BLaER1 treated with 17β-estradiol and CSF1 and Interleukin-3, amounts not matched to agents 10 nM and 100 nM (cell line): ENCODE measurements at regions not wholly inside any gene's neighbourhood (a gene's known extent, or its start where the extent isn't known, plus 50 kb on each side); places are given as distances from the start of the nearest gene placed in this dataset.

Experiments used
- H3K27ac ChIP-seq, 11 experiments: shearing (Covaris generic); formaldehyde crosslinking; 2 replicates each; pipeline ENCODE4 v1.8.1; 2022
- H3K27me3 ChIP-seq, 11 experiments: shearing (Covaris generic); formaldehyde crosslinking; 2 replicates each; pipeline ENCODE4 v1.8.1; 2022
- H3K36me3 ChIP-seq, 11 experiments: shearing (Covaris generic); formaldehyde crosslinking; 2 replicates each; pipeline ENCODE4 v1.8.1; 2022
- H3K4me1 ChIP-seq, 10 experiments: shearing (Covaris generic); formaldehyde crosslinking; 2 replicates each; pipeline ENCODE4 v1.8.1; 2022
- H3K4me2 ChIP-seq, 11 experiments: shearing (Covaris generic); formaldehyde crosslinking; 2 replicates each; pipeline ENCODE4 v1.8.1; 2022
- H3K4me3 ChIP-seq, 10 experiments: shearing (Covaris generic); formaldehyde crosslinking; 2 replicates each; pipeline ENCODE4 v1.8.1; 2022
- H3K9ac ChIP-seq, 11 experiments: shearing (Covaris generic); formaldehyde crosslinking; 2 replicates each; pipeline ENCODE4 v1.8.1; 2022
- H3K9me3 ChIP-seq, 11 experiments: shearing (Covaris generic); formaldehyde crosslinking; replicated peaks in 1 of 11; 2 replicates each; pipeline ENCODE4 v1.8.1; 2022
- H4K20me1 ChIP-seq, 11 experiments: shearing (Covaris generic); formaldehyde crosslinking; 2 replicates each; pipeline ENCODE4 v1.8.1; 2022
- Cebpa-rat ChIP-seq, 11 experiments: shearing (Covaris generic); IDR thresholded peaks; 2 replicates each; pipeline ENCODE4 v1.8.1; 2022

DNA sequence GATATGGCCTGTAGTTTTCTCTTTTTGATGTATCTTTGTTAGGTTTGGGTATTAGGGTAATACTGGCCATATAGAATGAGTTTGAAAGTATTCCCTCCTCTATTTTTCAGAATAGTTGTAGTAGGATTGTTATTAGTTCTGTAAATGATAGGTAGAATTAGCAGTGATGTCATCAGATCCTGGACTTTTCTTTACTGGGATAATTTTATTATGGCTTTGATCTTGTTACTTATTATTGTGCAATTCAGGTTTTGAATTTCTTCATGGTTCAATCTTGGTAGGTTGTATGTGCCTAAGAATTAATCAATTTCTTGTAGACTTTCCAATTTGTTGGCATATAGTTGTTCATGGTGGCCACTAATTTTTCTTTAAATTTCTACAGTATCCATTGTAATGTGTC, 916.6 kb downstream of the CCDC85A start:
- H3K27me3 ChIP-seq, result no peaks in the 10 kb centered on the region
- TF ChIP-seq Cebpa-rat (IDR thresholded peaks at IDR 0.05), result no peak
- H3K36me3 ChIP-seq, result no peaks in the 10 kb centered on the region
- no peaks in the 10 kb centered on the region for H3K4me1 ChIP-seq
- no peak overlapping the region for H3K27ac ChIP-seq
- no peak overlapping the region for H3K9ac ChIP-seq
- H4K20me1 ChIP-seq, result no peaks in the 10 kb centered on the region
- no peaks in the 10 kb centered on the region; a peak in 1 of 22 replicates for H3K9me3 ChIP-seq
- H3K4me2 ChIP-seq, result no peak overlapping the region
- H3K4me3 ChIP-seq, result no peak overlapping the region

DNA sequence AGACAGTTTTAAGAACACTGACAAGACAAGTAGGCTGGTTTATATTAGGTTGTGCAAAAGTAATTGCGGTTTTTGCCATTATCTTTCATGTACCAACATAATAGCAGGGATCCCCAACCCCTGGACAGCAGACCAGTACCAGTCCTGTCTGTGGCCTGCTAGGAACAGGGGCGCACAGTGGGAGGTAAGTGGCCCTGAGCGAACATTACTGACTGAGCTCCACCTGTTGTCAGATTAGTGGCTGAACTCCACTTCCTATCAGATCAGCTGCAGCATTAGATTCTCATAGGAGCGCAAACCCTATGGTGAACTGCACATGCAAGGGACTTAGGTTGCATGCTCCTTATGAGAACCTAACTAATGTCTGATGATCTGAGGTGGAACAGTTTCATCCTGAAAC, 921.9 kb downstream of the CCDC85A start:
- Histone ChIP-seq H3K9me3 (peaks cover 9 to 19% (median 15%) of the 10 kb centered on the region in 11 experiments; a peak in 18 of 22 replicates), H3K4me2 (no peak overlapping the region), H3K4me3 (no peak overlapping the region), H3K36me3 (no peaks in the 10 kb centered on the region), H4K20me1 (no peaks in the 10 kb centered on the region), H3K27me3 (no peaks in the 10 kb centered on the region), H3K9ac (no peak overlapping the region), H3K4me1 (peaks cover 0 to 9% (median 0%) of the 10 kb centered on the region in 10 experiments; a peak in 4 of 20 replicates), H3K27ac (no peak overlapping the region)
- TF ChIP-seq Cebpa-rat (IDR thresholded peaks at IDR 0.05), result no peak

DNA sequence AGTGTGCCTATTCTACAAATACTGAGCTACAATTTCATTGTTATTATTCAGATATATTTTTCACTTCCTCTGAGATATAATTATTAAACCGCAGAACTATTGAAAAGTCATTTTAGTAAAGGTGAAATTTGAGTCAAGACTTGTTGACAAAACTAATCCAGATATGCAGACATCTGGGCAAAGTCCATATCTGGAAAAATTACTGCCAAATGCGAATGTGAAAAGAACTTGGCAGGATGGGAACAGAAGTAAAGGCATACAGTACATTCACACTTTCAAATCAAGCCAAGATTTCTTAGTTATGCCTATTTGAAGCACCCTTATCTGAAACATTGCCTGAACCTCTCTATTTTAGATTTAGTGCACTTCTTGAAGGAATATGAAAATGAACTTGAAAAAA, 923.6 kb downstream of the CCDC85A start:
- Histone ChIP-seq H3K4me2 (no peak overlapping the region), H3K9ac (no peak overlapping the region), H3K9me3 (peaks cover 9 to 24% (median 15%) of the 10 kb centered on the region in 11 experiments; a peak in 18 of 22 replicates), H3K4me3 (no peak overlapping the region), H4K20me1 (no peaks in the 10 kb centered on the region), H3K4me1 (peaks cover 0 to 9% (median 0%) of the 10 kb centered on the region in 10 experiments; a peak in 4 of 20 replicates), H3K36me3 (no peaks in the 10 kb centered on the region), H3K27ac (no peak overlapping the region), H3K27me3 (no peaks in the 10 kb centered on the region)
- no peak for TF ChIP-seq Cebpa-rat (IDR thresholded peaks at IDR 0.05)

GRCh38 chr2:57111531-57111930, 927.7 kb downstream of the CCDC85A start:
- Histone ChIP-seq H3K4me1 (peaks cover 0 to 9% (median 0%) of the 10 kb centered on the region in 10 experiments; a peak in 4 of 20 replicates), H3K27me3 (no peaks in the 10 kb centered on the region), H3K27ac (no peak overlapping the region), H3K4me2 (no peak overlapping the region), H3K9ac (no peak overlapping the region), H3K36me3 (no peaks in the 10 kb centered on the region), H3K9me3 (peaks cover 9 to 24% (median 15%) of the 10 kb centered on the region in 11 experiments; a peak in 18 of 22 replicates), H4K20me1 (no peaks in the 10 kb centered on the region), H3K4me3 (no peak overlapping the region)
- TF ChIP-seq Cebpa-rat (IDR thresholded peaks at IDR 0.05), result no peak

GRCh38 chr2:57119141-57119540, 927.5 kb upstream of the VRK2 start:
- Histone ChIP-seq H3K4me3 (no peak overlapping the region), H3K27ac (no peak overlapping the region), H3K9ac (no peak overlapping the region), H3K27me3 (no peaks in the 10 kb centered on the region), H4K20me1 (no peaks in the 10 kb centered on the region), H3K9me3 (no peaks in the 10 kb centered on the region), H3K4me2 (no peak overlapping the region), H3K36me3 (no peaks in the 10 kb centered on the region), H3K4me1 (no peaks in the 10 kb centered on the region)
- no peak for TF ChIP-seq Cebpa-rat (IDR thresholded peaks at IDR 0.05)

- Histone ChIP-seq H3K4me1 (peaks cover 0 to 10% (median 5%) of the 10 kb centered on the region in 10 experiments; a peak in 11 of 20 replicates), H3K9ac (no peak overlapping the region), H3K4me2 (peak overlapping the region in 7 of 11 experiments; percentile 11 to 35 (median 31); a peak in 7 of 22 replicates), H3K27me3 (no peaks in the 10 kb centered on the region), H4K20me1 (no peaks in the 10 kb centered on the region), H3K4me3 (no peak overlapping the region), H3K36me3 (no peaks in the 10 kb centered on the region), H3K9me3 (no peaks in the 10 kb centered on the region), H3K27ac (no peak overlapping the region)
- TF ChIP-seq Cebpa-rat (IDR thresholded peaks at IDR 0.05), result no peak
These were observed 920.2 kb upstream of the VRK2 start for GRCh38 chr2:57126410-57126809.

DNA sequence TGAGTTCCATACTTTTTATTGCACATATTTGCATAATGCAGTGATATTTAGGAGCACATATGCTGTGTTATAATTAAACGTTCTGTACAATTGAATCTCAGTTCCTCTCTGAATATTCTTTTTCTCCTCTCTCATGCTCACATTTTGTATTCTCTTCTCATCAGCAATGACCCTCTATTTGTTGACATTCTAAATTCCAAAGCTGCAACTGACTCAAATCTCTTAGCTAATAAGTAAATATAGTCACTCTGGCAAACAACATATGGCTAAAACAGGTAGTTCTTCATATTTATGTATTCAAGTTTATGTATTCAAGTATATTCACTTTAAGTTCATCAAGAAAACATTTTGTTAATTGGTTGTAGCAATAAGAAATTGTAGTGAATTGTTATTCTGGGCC, 907.4 kb upstream of the VRK2 start:
- Histone ChIP-seq H3K36me3 (no peaks in the 10 kb centered on the region), H3K9ac (no peak overlapping the region), H3K4me1 (peaks cover 3 to 21% (median 12%) of the 10 kb centered on the region in 10 experiments; a peak in 14 of 20 replicates), H3K27ac (no peak overlapping the region), H3K9me3 (no peaks in the 10 kb centered on the region), H3K27me3 (no peaks in the 10 kb centered on the region), H3K4me2 (no peak overlapping the region), H4K20me1 (no peaks in the 10 kb centered on the region), H3K4me3 (no peak overlapping the region)
- TF ChIP-seq Cebpa-rat (IDR thresholded peaks at IDR 0.05), result no peak

DNA sequence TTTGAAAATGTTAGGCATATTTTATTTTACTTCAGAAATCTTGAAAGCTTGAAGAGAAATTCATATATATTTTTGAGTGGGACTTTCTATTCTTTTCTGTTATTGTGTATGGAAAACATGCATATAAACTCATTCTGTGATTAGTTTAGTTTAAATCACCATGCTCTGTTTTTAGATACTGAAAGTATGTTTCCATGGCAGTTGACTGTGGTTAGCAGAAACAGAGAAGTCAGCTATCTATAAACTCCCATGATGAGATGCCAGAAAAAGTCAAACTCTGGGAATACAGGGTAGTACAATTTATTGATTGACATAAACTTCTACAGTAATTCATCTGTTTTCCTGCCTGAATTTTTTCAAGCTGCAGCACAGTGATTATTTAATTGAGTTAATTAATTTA, 905.3 kb upstream of the VRK2 start:
- peak overlapping the region in 8 of 11 experiments; percentile 12 to 46 (median 38); a peak in 12 of 22 replicates for H3K4me2 ChIP-seq
- H3K9me3 ChIP-seq, result no peaks in the 10 kb centered on the region
- H3K4me3 ChIP-seq, result no peak overlapping the region
- H3K36me3 ChIP-seq, result no peaks in the 10 kb centered on the region
- H4K20me1 ChIP-seq, result no peaks in the 10 kb centered on the region
- no peak overlapping the region for H3K9ac ChIP-seq
- H3K27ac ChIP-seq, result peak overlapping the region in 2 of 11 experiments; percentile 28 to 35; a peak in 2 of 22 replicates
- H3K27me3 ChIP-seq, result no peaks in the 10 kb centered on the region
- peaks cover 3 to 21% (median 12%) of the 10 kb centered on the region in 10 experiments; a peak in 14 of 20 replicates for H3K4me1 ChIP-seq
- no peak for TF ChIP-seq Cebpa-rat (IDR thresholded peaks at IDR 0.05)

GRCh38 chr2:57146951-57147350, 899.7 kb upstream of the VRK2 start:
- Histone ChIP-seq H4K20me1 (no peaks in the 10 kb centered on the region), H3K27me3 (no peaks in the 10 kb centered on the region), H3K9ac (no peak overlapping the region), H3K27ac (no peak overlapping the region), H3K4me3 (no peak overlapping the region), H3K9me3 (peaks cover 7 to 15% (median 10%) of the 10 kb centered on the region in 11 experiments; a peak in 15 of 22 replicates), H3K4me1 (peaks cover 0 to under 1% (median 0%) of the 10 kb centered on the region in 10 experiments; a peak in 1 of 20 replicates), H3K36me3 (no peaks in the 10 kb centered on the region), H3K4me2 (no peak overlapping the region)
- TF ChIP-seq Cebpa-rat (IDR thresholded peaks at IDR 0.05), result no peak

DNA sequence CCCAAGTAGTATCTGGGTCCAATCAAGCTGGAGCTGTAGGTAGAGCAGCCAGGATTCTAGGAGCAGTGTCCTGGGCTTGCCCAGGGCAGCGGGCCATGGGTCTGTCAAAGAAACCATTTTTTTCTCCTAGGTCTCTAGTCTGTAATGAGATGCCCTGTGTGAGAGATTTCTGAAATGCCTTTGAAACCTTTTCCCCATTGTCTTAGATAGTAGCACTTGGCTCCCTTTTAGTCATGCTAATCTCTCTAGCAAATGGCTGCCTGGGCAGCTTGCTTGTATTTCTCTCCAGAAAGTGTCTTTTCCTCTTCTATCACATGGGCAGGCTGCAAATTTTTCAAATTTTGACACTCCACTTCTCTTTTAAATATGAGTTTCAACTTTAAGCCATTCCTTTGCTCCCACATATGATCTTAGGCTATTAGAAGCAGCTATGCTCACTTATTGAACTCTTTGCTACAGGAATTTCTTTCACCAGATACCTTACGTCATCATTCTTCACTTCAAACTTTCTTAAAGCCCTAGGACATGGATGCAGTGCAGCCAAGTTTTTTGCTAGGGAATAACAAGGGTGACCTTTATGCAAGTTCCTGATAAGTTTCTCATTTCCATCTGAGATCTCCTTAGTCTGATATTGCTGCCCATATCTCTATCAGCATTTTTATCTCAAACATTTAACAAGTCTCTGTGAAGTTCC, 890.2 kb upstream of the VRK2 start:
- H3K4me3 ChIP-seq, result no peak overlapping the region
- H3K27ac ChIP-seq, result no peak overlapping the region
- H3K9me3 ChIP-seq, result no peaks in the 10 kb centered on the region
- H3K27me3 ChIP-seq, result no peaks in the 10 kb centered on the region
- no peak overlapping the region for H3K4me2 ChIP-seq
- H4K20me1 ChIP-seq, result no peaks in the 10 kb centered on the region
- H3K9ac ChIP-seq, result no peak overlapping the region
- no peaks in the 10 kb centered on the region for H3K4me1 ChIP-seq
- no peaks in the 10 kb centered on the region for H3K36me3 ChIP-seq
- no peak for TF ChIP-seq Cebpa-rat (IDR thresholded peaks at IDR 0.05)
